ENCODE measurements at regions not wholly inside any gene's neighbourhood (a gene's known extent, or its start where the extent isn't known, plus 50 kb on each side); places are given as distances from the start of the nearest gene placed in this dataset.

DNA sequence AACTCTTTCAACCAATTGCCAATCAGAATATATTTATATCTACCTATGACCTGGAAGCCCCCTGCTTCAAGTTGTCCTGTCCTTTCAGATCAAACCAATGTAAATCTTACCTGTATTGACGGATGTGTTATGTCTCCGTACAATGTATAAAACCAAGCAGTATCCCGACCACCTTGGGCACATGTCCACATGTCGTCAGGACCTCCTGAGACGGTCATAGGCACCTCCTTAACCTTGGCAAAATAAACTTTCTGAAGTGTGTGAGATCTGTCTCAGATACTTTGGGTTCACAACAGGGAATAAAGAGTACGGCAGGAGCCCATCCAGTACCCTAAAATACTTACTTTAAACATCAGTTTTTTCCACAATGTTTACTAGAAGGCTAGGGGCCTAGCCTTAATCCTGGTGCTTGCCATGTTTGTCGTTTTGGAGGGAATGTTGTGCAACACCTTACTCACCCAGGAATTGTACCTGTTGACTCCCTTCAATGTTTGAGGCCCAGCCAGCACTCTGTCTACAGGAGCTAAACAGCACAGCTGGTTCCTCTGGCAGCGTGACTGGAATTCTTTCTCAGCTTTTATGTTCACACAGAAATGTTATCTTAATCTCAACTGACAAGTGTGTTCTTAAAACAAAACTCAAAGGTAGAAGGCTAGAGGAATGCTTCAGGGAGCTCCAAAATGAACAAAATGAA lies 90.8 kb upstream of the USP25 start:
- TF ChIP-seq, protein P1, sequence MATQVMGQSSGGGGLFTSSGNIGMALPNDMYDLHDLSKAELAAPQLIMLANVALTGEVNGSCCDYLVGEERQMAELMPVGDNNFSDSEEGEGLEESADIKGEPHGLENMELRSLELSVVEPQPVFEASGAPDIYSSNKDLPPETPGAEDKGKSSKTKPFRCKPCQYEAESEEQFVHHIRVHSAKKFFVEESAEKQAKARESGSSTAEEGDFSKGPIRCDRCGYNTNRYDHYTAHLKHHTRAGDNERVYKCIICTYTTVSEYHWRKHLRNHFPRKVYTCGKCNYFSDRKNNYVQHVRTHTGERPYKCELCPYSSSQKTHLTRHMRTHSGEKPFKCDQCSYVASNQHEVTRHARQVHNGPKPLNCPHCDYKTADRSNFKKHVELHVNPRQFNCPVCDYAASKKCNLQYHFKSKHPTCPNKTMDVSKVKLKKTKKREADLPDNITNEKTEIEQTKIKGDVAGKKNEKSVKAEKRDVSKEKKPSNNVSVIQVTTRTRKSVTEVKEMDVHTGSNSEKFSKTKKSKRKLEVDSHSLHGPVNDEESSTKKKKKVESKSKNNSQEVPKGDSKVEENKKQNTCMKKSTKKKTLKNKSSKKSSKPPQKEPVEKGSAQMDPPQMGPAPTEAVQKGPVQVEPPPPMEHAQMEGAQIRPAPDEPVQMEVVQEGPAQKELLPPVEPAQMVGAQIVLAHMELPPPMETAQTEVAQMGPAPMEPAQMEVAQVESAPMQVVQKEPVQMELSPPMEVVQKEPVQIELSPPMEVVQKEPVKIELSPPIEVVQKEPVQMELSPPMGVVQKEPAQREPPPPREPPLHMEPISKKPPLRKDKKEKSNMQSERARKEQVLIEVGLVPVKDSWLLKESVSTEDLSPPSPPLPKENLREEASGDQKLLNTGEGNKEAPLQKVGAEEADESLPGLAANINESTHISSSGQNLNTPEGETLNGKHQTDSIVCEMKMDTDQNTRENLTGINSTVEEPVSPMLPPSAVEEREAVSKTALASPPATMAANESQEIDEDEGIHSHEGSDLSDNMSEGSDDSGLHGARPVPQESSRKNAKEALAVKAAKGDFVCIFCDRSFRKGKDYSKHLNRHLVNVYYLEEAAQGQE (IDR thresholded peaks at IDR 0.05; ENCODE audit: low read depth, low read length): no peak
- TF ChIP-seq SMC3 (IDR thresholded peaks at IDR 0.05; ENCODE audit: borderline replicate concordance, low read length) (no peak), SIN3A (IDR thresholded peaks at IDR 0.05; ENCODE audit: low read depth, low read length) (no peak), EZH2 (IDR thresholded peaks at IDR 0.05; ENCODE audit: borderline replicate concordance, control insufficient read depth, low read depth, low read length) (no peak), CHD4 (IDR thresholded peaks at IDR 0.05) (no peak), EP300 (IDR thresholded peaks at IDR 0.05; ENCODE audit: borderline replicate concordance in 1 of 2, control insufficient read depth in 1 of 2, low read depth in 2 of 2, low read length in 2 of 2) (no peak), ZZZ3 (IDR thresholded peaks at IDR 0.05; ENCODE audit: control insufficient read depth, insufficient read length, low read depth) (no peak), POLR2A (IDR thresholded peaks at IDR 0.05; ENCODE audit: low read depth, low read length) (no peak)
- TF ChIP-seq, protein P2, sequence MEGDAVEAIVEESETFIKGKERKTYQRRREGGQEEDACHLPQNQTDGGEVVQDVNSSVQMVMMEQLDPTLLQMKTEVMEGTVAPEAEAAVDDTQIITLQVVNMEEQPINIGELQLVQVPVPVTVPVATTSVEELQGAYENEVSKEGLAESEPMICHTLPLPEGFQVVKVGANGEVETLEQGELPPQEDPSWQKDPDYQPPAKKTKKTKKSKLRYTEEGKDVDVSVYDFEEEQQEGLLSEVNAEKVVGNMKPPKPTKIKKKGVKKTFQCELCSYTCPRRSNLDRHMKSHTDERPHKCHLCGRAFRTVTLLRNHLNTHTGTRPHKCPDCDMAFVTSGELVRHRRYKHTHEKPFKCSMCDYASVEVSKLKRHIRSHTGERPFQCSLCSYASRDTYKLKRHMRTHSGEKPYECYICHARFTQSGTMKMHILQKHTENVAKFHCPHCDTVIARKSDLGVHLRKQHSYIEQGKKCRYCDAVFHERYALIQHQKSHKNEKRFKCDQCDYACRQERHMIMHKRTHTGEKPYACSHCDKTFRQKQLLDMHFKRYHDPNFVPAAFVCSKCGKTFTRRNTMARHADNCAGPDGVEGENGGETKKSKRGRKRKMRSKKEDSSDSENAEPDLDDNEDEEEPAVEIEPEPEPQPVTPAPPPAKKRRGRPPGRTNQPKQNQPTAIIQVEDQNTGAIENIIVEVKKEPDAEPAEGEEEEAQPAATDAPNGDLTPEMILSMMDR (IDR thresholded peaks at IDR 0.05 in 2 of 3, conservative IDR thresholded peaks at IDR 0.05 in 1 of 3; ENCODE audit: control insufficient read depth in 2 of 3, extremely low read depth in 1 of 3, insufficient read depth in 1 of 3, low read depth in 3 of 3, low read length in 3 of 3): no peak
- TF ChIP-seq, protein P3, sequence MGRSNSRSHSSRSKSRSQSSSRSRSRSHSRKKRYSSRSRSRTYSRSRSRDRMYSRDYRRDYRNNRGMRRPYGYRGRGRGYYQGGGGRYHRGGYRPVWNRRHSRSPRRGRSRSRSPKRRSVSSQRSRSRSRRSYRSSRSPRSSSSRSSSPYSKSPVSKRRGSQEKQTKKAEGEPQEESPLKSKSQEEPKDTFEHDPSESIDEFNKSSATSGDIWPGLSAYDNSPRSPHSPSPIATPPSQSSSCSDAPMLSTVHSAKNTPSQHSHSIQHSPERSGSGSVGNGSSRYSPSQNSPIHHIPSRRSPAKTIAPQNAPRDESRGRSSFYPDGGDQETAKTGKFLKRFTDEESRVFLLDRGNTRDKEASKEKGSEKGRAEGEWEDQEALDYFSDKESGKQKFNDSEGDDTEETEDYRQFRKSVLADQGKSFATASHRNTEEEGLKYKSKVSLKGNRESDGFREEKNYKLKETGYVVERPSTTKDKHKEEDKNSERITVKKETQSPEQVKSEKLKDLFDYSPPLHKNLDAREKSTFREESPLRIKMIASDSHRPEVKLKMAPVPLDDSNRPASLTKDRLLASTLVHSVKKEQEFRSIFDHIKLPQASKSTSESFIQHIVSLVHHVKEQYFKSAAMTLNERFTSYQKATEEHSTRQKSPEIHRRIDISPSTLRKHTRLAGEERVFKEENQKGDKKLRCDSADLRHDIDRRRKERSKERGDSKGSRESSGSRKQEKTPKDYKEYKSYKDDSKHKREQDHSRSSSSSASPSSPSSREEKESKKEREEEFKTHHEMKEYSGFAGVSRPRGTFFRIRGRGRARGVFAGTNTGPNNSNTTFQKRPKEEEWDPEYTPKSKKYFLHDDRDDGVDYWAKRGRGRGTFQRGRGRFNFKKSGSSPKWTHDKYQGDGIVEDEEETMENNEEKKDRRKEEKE (IDR thresholded peaks at IDR 0.05): no peak
